ENCODE measurements at regions not wholly inside any gene's neighbourhood (a gene's known extent, or its start where the extent isn't known, plus 50 kb on each side); places are given as distances from the start of the nearest gene placed in this dataset.

GRCh38 chr7:49425277-49425818 lies 348.1 kb upstream of the VWC2 start:
- Histone ChIP-seq H2AFZ (no peak overlapping the region), H3F3A (ENCODE audit: insufficient read depth, low read depth) (no peaks in the 10 kb centered on the region), H4K20me1 (ENCODE audit: insufficient read depth) (no peaks in the 10 kb centered on the region; the same call in 1 of the 2 replicates), H3K9me2 (ENCODE audit: insufficient read depth) (0 out of 2 replicates have a peak, but pooled peaks cover 3% of the 10 kb centered on the region), H3K27me3 (ENCODE audit: insufficient read depth, low read depth) (no peaks in the 10 kb centered on the region), H3K36me3 (ENCODE audit: low read depth) (no peaks in the 10 kb centered on the region), H3K27ac (no peak overlapping the region), H3K4me2 (no peak overlapping the region), H3K9me3 (ENCODE audit: insufficient read depth, low read depth) (no peaks in the 10 kb centered on the region), H3K79me2 (ENCODE audit: low read depth) (no peaks in the 10 kb centered on the region), H3K4me1 (replicated peaks; ENCODE audit: insufficient read depth) (no peaks in the 10 kb centered on the region), H3K4me3 (no peak overlapping the region)
- BruUV-seq (replicated peaks) = no TSS peak
- ChIA-PET POLR2A (ENCODE audit: unreplicated experiment) (no interaction called here), CTCF (no interaction called here)
- TF ChIP-seq, protein P1, sequence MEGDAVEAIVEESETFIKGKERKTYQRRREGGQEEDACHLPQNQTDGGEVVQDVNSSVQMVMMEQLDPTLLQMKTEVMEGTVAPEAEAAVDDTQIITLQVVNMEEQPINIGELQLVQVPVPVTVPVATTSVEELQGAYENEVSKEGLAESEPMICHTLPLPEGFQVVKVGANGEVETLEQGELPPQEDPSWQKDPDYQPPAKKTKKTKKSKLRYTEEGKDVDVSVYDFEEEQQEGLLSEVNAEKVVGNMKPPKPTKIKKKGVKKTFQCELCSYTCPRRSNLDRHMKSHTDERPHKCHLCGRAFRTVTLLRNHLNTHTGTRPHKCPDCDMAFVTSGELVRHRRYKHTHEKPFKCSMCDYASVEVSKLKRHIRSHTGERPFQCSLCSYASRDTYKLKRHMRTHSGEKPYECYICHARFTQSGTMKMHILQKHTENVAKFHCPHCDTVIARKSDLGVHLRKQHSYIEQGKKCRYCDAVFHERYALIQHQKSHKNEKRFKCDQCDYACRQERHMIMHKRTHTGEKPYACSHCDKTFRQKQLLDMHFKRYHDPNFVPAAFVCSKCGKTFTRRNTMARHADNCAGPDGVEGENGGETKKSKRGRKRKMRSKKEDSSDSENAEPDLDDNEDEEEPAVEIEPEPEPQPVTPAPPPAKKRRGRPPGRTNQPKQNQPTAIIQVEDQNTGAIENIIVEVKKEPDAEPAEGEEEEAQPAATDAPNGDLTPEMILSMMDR (conservative IDR thresholded peaks at IDR 0.05) = no peak
- TF ChIP-seq EZH2 (IDR thresholded peaks at IDR 0.05; ENCODE audit: low read depth) = no peak
- intact Hi-C loops (cut with micrococcal nuclease; ENCODE audit: unreplicated experiment) = no loop called here
- DNase-seq = no peak

DNA sequence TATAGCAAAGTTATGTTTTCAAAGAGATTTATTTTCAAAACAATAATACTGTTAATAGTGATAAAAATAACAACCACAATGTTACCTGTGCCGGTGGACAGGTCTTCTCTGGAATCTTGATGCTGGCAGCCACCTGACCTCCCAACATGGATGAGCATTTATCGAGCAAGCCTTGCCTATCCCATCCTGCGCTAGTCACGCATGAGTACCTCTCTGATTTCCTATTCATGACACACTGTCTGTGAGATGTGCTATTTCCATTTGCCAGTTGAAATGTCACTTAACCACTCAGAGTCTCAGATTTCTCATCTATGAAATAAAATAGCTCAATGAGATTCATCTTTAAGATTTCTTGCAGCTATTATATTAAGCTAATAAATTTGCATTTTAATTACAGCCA lies 341.2 kb upstream of the VWC2 start:
- Histone ChIP-seq H4K20me1 (ENCODE audit: insufficient read depth) (no peaks in the 10 kb centered on the region), H3K27me3 (ENCODE audit: insufficient read depth, low read depth) (0 out of 2 replicates have a peak, but pooled peaks cover 3% of the 10 kb centered on the region), H2AFZ (no peak overlapping the region), H3K9me2 (ENCODE audit: insufficient read depth) (no peaks in the 10 kb centered on the region), H3K36me3 (ENCODE audit: low read depth) (no peaks in the 10 kb centered on the region), H3K4me2 (no peak overlapping the region), H3K9me3 (ENCODE audit: insufficient read depth, low read depth) (no peaks in the 10 kb centered on the region), H3K4me1 (replicated peaks; ENCODE audit: insufficient read depth) (no peaks in the 10 kb centered on the region), H3F3A (ENCODE audit: insufficient read depth, low read depth) (no peaks in the 10 kb centered on the region), H3K4me3 (no peak overlapping the region), H3K27ac (no peak overlapping the region), H3K79me2 (ENCODE audit: low read depth) (no peaks in the 10 kb centered on the region)
- POLR2A ChIA-PET (ENCODE audit: unreplicated experiment) = no interaction called here
- DNase-seq = no peak
- BruUV-seq (replicated peaks) = no TSS peak
- TF ChIP-seq, protein P1 (conservative IDR thresholded peaks at IDR 0.05) = no peak
- TF ChIP-seq EZH2 (IDR thresholded peaks at IDR 0.05; ENCODE audit: low read depth) = no peak
- intact Hi-C loops (cut with micrococcal nuclease; ENCODE audit: unreplicated experiment) = no loop called here
- CTCF ChIA-PET = no interaction called here

DNA sequence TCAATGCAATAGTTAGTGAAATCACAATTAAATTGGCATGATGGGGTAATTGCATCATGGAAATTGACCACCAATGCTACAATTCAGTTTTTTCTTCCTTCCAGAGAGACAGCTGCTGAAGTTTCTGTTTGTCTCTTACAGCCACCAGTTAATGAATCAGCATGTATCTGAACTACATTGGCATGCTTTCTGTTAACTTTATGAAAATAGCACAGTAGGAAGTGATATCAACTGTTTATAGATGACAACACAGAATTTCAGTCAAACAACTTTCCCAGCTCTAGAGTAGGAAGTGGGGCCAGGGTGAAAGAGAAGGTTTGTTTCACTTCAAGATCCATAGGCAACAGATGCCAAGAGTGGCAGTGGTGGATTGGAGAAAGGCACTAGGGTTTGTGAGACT lies 339.6 kb upstream of the VWC2 start:
- TF ChIP-seq EZH2 (IDR thresholded peaks at IDR 0.05; ENCODE audit: low read depth) = no peak
- TF ChIP-seq, protein P1 (conservative IDR thresholded peaks at IDR 0.05) = no peak
- Histone ChIP-seq H2AFZ (no peak overlapping the region), H3K9me3 (ENCODE audit: insufficient read depth, low read depth) (no peaks in the 10 kb centered on the region), H3K36me3 (ENCODE audit: low read depth) (no peaks in the 10 kb centered on the region), H4K20me1 (ENCODE audit: insufficient read depth) (no peaks in the 10 kb centered on the region), H3K9me2 (ENCODE audit: insufficient read depth) (no peaks in the 10 kb centered on the region), H3F3A (ENCODE audit: insufficient read depth, low read depth) (no peaks in the 10 kb centered on the region), H3K4me3 (no peak overlapping the region), H3K79me2 (ENCODE audit: low read depth) (no peaks in the 10 kb centered on the region), H3K27me3 (ENCODE audit: insufficient read depth, low read depth) (0 out of 2 replicates have a peak, but pooled peaks cover 3% of the 10 kb centered on the region), H3K4me1 (replicated peaks; ENCODE audit: insufficient read depth) (no peaks in the 10 kb centered on the region), H3K27ac (no peak overlapping the region), H3K4me2 (no peak overlapping the region)
- no peak for DNase-seq
- ChIA-PET CTCF (no interaction called here), POLR2A (ENCODE audit: unreplicated experiment) (no interaction called here)
- no TSS peak for BruUV-seq (replicated peaks)
- intact Hi-C loops (cut with micrococcal nuclease; ENCODE audit: unreplicated experiment) = no loop called here

All from PC-9 (cell line).